GM23338 (cell line): ENCODE measurements at regions not wholly inside any gene's neighbourhood (a gene's known extent, or its start where the extent isn't known, plus 50 kb on each side); places are given as distances from the start of the nearest gene placed in this dataset.

ENCODE experiments used
- ATAC-seq: fragments of 200-7000 bp; cut with Tn5 transposase; 3 replicates; pipeline ENCODE4 v1.9.1; 2020
- DNase-seq: peaks from one replicate; pipeline ENCODE4 v3.0.0-alpha.2; 2015; ENCODE audit warnings: low spot score
- H2AFZ ChIP-seq: fragments of 200-600 bp; sonication (generic); 2 replicates; pipeline ENCODE4 v1.8.0; 2016; ENCODE audit warnings: antibody characterized with exemption, mild to moderate bottlenecking, moderate library complexity
- H3F3A ChIP-seq: fragments of 200-600 bp; sonication (generic); replicated peaks from 2 replicates; pipeline ENCODE4 v1.8.0; 2017; ENCODE audit warnings: antibody characterized with exemption, mixed run types, low read depth
- H3K27ac ChIP-seq: fragments of 200-600 bp; sonication (generic); 2 replicates; pipeline ENCODE4 v1.6.1; 2016; ENCODE audit warnings: low read depth
- H3K27me3 ChIP-seq: fragments of 200-600 bp; sonication (generic); 2 replicates; pipeline ENCODE4 v1.8.0; 2016; ENCODE audit warnings: mild to moderate bottlenecking, mixed run types, moderate library complexity; ENCODE audit not compliant: insufficient read depth
- H3K36me3 ChIP-seq: fragments of 200-600 bp; sonication (generic); 2 replicates; pipeline ENCODE4 v1.8.0; 2016; ENCODE audit warnings: mild to moderate bottlenecking; ENCODE audit not compliant: insufficient read depth
- H3K4me1 ChIP-seq: fragments of 200-600 bp; sonication (generic); 2 replicates; pipeline ENCODE4 v1.8.0; 2016; ENCODE audit warnings: mild to moderate bottlenecking, moderate library complexity; ENCODE audit not compliant: insufficient read depth
- H3K4me2 ChIP-seq: fragments of 200-600 bp; sonication (generic); 2 replicates; pipeline ENCODE4 v1.7.1; 2017; ENCODE audit warnings: mixed run types
- H3K4me3 ChIP-seq: fragments of 200-600 bp; sonication (generic); 2 replicates; pipeline ENCODE4 v1.6.1; 2016; ENCODE audit warnings: mixed run types
- H3K79me2 ChIP-seq: fragments of 200-600 bp; sonication (generic); replicated peaks from 2 replicates; pipeline ENCODE4 v1.8.0; 2017; ENCODE audit warnings: mild to moderate bottlenecking; ENCODE audit not compliant: insufficient read depth
- H3K9me2 ChIP-seq: fragments of 200-600 bp; sonication (generic); 2 replicates; pipeline ENCODE4 v1.8.0; 2017; ENCODE audit not compliant: insufficient read depth
- H4K20me1 ChIP-seq: fragments of 200-600 bp; sonication (generic); replicated peaks from 2 replicates; pipeline ENCODE4 v1.8.0; 2017; ENCODE audit warnings: mild to moderate bottlenecking; ENCODE audit not compliant: insufficient read depth
- H3K27ac Mint-ChIP-seq: 2 replicates; pipeline ENCODE4 v1.8.0; 2020; ENCODE audit warnings: inconsistent platforms, mild to moderate bottlenecking, moderate library complexity, mixed read lengths
- H3K27me3 Mint-ChIP-seq: 3 replicates; pipeline ENCODE4 v1.8.0; 2022; ENCODE audit warnings: low read depth, mild to moderate bottlenecking, moderate library complexity, mixed read lengths, inconsistent platforms; ENCODE audit not compliant: insufficient read depth, poor library complexity
- H3K36me3 Mint-ChIP-seq: 3 replicates; pipeline ENCODE4 v1.8.0; 2021; ENCODE audit warnings: low read depth, mild to moderate bottlenecking, inconsistent platforms, moderate library complexity, mixed read lengths
- H3K4me1 Mint-ChIP-seq: 3 replicates; pipeline ENCODE4 v1.8.0; 2020; ENCODE audit warnings: mild to moderate bottlenecking, inconsistent platforms, mixed read lengths
- H3K4me3 Mint-ChIP-seq: 3 replicates; pipeline ENCODE4 v1.8.0; 2021; ENCODE audit warnings: moderate library complexity, mild to moderate bottlenecking, inconsistent platforms, mixed read lengths
- H3K9me3 Mint-ChIP-seq: 3 replicates; pipeline ENCODE4 v1.8.0; 2020; ENCODE audit warnings: moderate library complexity, mild to moderate bottlenecking, inconsistent platforms, mixed read lengths
- CREB1 ChIP-seq: fragments of 250-450 bp; sonication (Bioruptor Pico); IDR thresholded peaks from 2 replicates; pipeline ENCODE4 v1.5.0; 2020; ENCODE audit warnings: low read depth, mild to moderate bottlenecking, moderate library complexity
- CTCF ChIP-seq, 2 experiments: fragments of 200-600 bp in 1 of 2; sonication (generic) in 1 of 2; conservative IDR thresholded peaks; 2 replicates each; pipeline versions ENCODE4 v1.5.1 to v1.6.1; 2016 to 2017; ENCODE audit warnings: antibody characterized with exemption in 2 of 2, low read depth in 2 of 2, mild to moderate bottlenecking in 2 of 2, moderate library complexity in 1 of 2
- EZH2 ChIP-seq: fragments of 200-600 bp; sonication (generic); IDR thresholded peaks from one replicate; pipeline ENCODE4 v1.8.0; 2017; ENCODE audit warnings: antibody characterized with exemption, mild to moderate bottlenecking, low read depth; ENCODE audit not compliant: unreplicated experiment
- EZH2phosphoT487 ChIP-seq: fragments of 200-600 bp; sonication (generic); IDR thresholded peaks from one replicate; pipeline ENCODE4 v1.8.1; 2018; ENCODE audit warnings: antibody characterized with exemption; ENCODE audit not compliant: unreplicated experiment
- JUNB ChIP-seq: IDR thresholded peaks from one replicate; pipeline ENCODE4 v1.6.1; 2016; ENCODE audit warnings: antibody characterized with exemption; ENCODE audit not compliant: unreplicated experiment
- NANOG ChIP-seq: IDR thresholded peaks from 2 replicates; pipeline ENCODE4 v1.6.1; 2016; ENCODE audit warnings: antibody characterized with exemption, borderline replicate concordance
- POLR2AphosphoS5 ChIP-seq: IDR thresholded peaks from 2 replicates; pipeline ENCODE4 v1.6.1; 2016; ENCODE audit warnings: antibody characterized with exemption, low read depth
- REST ChIP-seq: IDR thresholded peaks from one replicate; pipeline ENCODE4 v1.6.1; 2018; ENCODE audit warnings: antibody characterized with exemption; ENCODE audit not compliant: unreplicated experiment
- STAT1 ChIP-seq: IDR thresholded peaks from one replicate; pipeline ENCODE4 v1.6.1; 2016; ENCODE audit warnings: antibody characterized with exemption; ENCODE audit not compliant: unreplicated experiment
- ZNF331 ChIP-seq: fragments of 250-450 bp; sonication (Bioruptor Pico); IDR thresholded peaks from 2 replicates; pipeline ENCODE4 v1.5.0; 2020; ENCODE audit warnings: low read depth, mild to moderate bottlenecking, moderate library complexity
- TF ChIP-seq, protein P1 (sequence below): fragments of 250-450 bp; sonication (Bioruptor Pico); IDR thresholded peaks from 2 replicates; pipeline ENCODE4 v1.5.0; 2020; ENCODE audit warnings: mild to moderate bottlenecking, moderate library complexity
- TF ChIP-seq, protein P2 (sequence below): IDR thresholded peaks from 2 replicates; pipeline ENCODE4 v1.6.1; 2016; ENCODE audit warnings: antibody characterized with exemption

GRCh38 chr11:129595038-129595962 lies 219.7 kb downstream of the BARX2 start:
- no peak overlapping the region for H2AFZ ChIP-seq
- no peaks in the 10 kb centered on the region for H3K79me2 ChIP-seq
- H3K4me2 ChIP-seq, result no peak overlapping the region
- H3K36me3 ChIP-seq, result no peaks in the 10 kb centered on the region
- H3K4me3 ChIP-seq, result no peak overlapping the region
- Mint-ChIP-seq H3K9me3 (no peaks in the 10 kb centered on the region), H3K4me3 (no peak overlapping the region), H3K27me3 (peaks cover 2% of the 10 kb centered on the region), H3K27ac (no peak overlapping the region), H3K36me3 (no peaks in the 10 kb centered on the region), H3K4me1 (no peaks in the 10 kb centered on the region; the same call in 2 of the 3 replicates)
- H3K4me1 ChIP-seq, result 0 out of 2 replicates have a peak, but pooled peaks cover under 1% of the 10 kb centered on the region
- TF ChIP-seq REST, result no peak
- TF ChIP-seq, protein P1, sequence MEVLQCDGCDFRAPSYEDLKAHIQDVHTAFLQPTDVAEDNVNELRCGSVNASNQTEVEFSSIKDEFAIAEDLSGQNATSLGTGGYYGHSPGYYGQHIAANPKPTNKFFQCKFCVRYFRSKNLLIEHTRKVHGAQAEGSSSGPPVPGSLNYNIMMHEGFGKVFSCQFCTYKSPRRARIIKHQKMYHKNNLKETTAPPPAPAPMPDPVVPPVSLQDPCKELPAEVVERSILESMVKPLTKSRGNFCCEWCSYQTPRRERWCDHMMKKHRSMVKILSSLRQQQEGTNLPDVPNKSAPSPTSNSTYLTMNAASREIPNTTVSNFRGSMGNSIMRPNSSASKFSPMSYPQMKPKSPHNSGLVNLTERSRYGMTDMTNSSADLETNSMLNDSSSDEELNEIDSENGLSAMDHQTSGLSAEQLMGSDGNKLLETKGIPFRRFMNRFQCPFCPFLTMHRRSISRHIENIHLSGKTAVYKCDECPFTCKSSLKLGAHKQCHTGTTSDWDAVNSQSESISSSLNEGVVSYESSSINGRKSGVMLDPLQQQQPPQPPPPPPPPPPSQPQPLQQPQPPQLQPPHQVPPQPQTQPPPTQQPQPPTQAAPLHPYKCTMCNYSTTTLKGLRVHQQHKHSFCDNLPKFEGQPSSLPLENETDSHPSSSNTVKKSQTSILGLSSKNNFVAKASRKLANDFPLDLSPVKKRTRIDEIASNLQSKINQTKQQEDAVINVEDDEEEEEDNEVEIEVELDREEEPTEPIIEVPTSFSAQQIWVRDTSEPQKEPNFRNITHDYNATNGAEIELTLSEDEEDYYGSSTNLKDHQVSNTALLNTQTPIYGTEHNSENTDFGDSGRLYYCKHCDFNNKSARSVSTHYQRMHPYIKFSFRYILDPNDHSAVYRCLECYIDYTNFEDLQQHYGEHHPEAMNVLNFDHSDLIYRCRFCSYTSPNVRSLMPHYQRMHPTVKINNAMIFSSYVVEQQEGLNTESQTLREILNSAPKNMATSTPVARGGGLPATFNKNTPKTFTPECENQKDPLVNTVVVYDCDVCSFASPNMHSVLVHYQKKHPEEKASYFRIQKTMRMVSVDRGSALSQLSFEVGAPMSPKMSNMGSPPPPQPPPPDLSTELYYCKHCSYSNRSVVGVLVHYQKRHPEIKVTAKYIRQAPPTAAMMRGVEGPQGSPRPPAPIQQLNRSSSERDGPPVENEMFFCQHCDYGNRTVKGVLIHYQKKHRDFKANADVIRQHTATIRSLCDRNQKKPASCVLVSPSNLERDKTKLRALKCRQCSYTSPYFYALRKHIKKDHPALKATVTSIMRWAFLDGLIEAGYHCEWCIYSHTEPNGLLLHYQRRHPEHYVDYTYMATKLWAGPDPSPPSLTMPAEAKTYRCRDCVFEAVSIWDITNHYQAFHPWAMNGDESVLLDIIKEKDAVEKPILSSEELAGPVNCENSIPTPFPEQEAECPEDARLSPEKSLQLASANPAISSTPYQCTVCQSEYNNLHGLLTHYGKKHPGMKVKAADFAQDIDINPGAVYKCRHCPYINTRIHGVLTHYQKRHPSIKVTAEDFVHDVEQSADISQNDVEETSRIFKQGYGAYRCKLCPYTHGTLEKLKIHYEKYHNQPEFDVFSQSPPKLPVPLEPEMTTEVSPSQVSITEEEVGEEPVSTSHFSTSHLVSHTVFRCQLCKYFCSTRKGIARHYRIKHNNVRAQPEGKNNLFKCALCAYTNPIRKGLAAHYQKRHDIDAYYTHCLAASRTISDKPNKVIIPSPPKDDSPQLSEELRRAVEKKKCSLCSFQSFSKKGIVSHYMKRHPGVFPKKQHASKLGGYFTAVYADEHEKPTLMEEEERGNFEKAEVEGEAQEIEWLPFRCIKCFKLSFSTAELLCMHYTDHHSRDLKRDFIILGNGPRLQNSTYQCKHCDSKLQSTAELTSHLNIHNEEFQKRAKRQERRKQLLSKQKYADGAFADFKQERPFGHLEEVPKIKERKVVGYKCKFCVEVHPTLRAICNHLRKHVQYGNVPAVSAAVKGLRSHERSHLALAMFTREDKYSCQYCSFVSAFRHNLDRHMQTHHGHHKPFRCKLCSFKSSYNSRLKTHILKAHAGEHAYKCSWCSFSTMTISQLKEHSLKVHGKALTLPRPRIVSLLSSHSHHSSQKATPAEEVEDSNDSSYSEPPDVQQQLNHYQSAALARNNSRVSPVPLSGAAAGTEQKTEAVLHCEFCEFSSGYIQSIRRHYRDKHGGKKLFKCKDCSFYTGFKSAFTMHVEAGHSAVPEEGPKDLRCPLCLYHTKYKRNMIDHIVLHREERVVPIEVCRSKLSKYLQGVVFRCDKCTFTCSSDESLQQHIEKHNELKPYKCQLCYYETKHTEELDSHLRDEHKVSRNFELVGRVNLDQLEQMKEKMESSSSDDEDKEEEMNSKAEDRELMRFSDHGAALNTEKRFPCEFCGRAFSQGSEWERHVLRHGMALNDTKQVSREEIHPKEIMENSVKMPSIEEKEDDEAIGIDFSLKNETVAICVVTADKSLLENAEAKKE (CRISPR knock-in tag), result no peak
- no peak for TF ChIP-seq NANOG
- TF ChIP-seq EZH2phosphoT487, result no peak
- TF ChIP-seq CREB1 (CRISPR knock-in tag), result no peak
- no peak for TF ChIP-seq CTCF (conservative IDR thresholded peaks at IDR 0.05; ENCODE audit: low read depth in 2 of 2)
- no peak for TF ChIP-seq ZNF331
- TF ChIP-seq, protein P2, sequence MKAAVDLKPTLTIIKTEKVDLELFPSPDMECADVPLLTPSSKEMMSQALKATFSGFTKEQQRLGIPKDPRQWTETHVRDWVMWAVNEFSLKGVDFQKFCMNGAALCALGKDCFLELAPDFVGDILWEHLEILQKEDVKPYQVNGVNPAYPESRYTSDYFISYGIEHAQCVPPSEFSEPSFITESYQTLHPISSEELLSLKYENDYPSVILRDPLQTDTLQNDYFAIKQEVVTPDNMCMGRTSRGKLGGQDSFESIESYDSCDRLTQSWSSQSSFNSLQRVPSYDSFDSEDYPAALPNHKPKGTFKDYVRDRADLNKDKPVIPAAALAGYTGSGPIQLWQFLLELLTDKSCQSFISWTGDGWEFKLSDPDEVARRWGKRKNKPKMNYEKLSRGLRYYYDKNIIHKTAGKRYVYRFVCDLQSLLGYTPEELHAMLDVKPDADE, result no peak
- no peak for TF ChIP-seq EZH2
- TF ChIP-seq STAT1, result no peak
- no peak for TF ChIP-seq POLR2AphosphoS5
- TF ChIP-seq JUNB, result no peak
- no peaks in the 10 kb centered on the region for H4K20me1 ChIP-seq
- H3K9me2 ChIP-seq, result 0 out of 2 replicates have a peak, but pooled peaks cover 7% of the 10 kb centered on the region
- H3F3A ChIP-seq, result no peaks in the 10 kb centered on the region
- ATAC-seq, result no peak
- no peaks in the 10 kb centered on the region for H3K27me3 ChIP-seq
- no peak overlapping the region for H3K27ac ChIP-seq
- no peak for DNase-seq
